ENCODE measurements at regions not wholly inside any gene's neighbourhood (a gene's known extent, or its start where the extent isn't known, plus 50 kb on each side); places are given as distances from the start of the nearest gene placed in this dataset.

DNA sequence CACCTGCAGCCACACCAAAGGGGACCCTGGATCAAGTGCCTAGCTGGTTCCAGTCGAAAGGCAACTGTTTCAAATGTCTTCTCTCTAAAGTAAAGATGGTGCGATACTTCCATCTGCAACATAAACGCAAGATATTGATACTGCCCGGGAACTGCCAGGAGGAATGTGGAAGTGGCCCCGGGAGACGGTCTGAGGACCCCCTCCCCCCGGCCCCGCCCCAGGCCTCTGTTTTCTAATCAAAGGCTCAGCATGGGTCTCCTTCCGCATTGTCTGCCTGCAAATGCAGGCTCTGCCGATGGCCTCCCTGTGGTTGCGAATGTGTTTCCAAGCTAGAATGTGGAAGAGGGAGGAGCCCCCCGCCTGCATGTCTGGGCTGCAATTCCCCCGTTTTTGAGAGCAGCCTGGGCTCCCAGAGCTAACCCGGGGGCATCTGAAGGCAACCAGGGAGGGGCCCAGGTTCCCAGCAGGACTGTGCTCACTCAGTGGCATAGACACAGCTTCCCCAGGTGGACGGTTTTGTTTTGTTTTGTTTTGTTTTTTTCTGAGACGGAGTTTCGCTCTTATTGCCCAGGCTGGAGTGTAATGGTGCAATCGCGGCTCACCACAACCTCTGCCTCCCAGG is 223.9 kb upstream of the PPP2R2D start:
- Histone ChIP-seq H4K20me1 (ENCODE audit: insufficient read depth, low read length) (no peaks in the 10 kb centered on the region), H3K36me3 (replicated peaks; ENCODE audit: insufficient read depth, low read length) (no peaks in the 10 kb centered on the region), H3K4me3 (ENCODE audit: low read length) (no peak overlapping the region), H2AFZ (ENCODE audit: low read length) (no peak overlapping the region), H3K9me2 (replicated peaks; ENCODE audit: insufficient read depth, low read length) (no peaks in the 10 kb centered on the region), H3K9ac (ENCODE audit: low read length) (no peak overlapping the region), H3F3A (ENCODE audit: insufficient read depth, low read length) (no peaks in the 10 kb centered on the region), H3K4me2 (ENCODE audit: low read depth, low read length) (no peak overlapping the region), H3K9me3 (replicated peaks; ENCODE audit: insufficient read depth, low read length) (no peaks in the 10 kb centered on the region), H3K4me1 (ENCODE audit: low read length) (no peaks in the 10 kb centered on the region), H3K27me3 (replicated peaks; ENCODE audit: insufficient read depth, low read length) (no peaks in the 10 kb centered on the region), H3K27ac (ENCODE audit: low read length) (no peak overlapping the region), H3K79me2 (ENCODE audit: low read length) (no peaks in the 10 kb centered on the region)
- no peak for DNase-seq
- TF ChIP-seq EZH2phosphoT487 (IDR thresholded peaks at IDR 0.05; ENCODE audit: low read length), result no peak
- no peak for TF ChIP-seq EZH2 (optimal IDR thresholded peaks at IDR 0.05; ENCODE audit: low read depth, low read length)
- TF ChIP-seq, protein P1, sequence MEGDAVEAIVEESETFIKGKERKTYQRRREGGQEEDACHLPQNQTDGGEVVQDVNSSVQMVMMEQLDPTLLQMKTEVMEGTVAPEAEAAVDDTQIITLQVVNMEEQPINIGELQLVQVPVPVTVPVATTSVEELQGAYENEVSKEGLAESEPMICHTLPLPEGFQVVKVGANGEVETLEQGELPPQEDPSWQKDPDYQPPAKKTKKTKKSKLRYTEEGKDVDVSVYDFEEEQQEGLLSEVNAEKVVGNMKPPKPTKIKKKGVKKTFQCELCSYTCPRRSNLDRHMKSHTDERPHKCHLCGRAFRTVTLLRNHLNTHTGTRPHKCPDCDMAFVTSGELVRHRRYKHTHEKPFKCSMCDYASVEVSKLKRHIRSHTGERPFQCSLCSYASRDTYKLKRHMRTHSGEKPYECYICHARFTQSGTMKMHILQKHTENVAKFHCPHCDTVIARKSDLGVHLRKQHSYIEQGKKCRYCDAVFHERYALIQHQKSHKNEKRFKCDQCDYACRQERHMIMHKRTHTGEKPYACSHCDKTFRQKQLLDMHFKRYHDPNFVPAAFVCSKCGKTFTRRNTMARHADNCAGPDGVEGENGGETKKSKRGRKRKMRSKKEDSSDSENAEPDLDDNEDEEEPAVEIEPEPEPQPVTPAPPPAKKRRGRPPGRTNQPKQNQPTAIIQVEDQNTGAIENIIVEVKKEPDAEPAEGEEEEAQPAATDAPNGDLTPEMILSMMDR (IDR thresholded peaks at IDR 0.05; ENCODE audit: low read length), result no peak

DNA sequence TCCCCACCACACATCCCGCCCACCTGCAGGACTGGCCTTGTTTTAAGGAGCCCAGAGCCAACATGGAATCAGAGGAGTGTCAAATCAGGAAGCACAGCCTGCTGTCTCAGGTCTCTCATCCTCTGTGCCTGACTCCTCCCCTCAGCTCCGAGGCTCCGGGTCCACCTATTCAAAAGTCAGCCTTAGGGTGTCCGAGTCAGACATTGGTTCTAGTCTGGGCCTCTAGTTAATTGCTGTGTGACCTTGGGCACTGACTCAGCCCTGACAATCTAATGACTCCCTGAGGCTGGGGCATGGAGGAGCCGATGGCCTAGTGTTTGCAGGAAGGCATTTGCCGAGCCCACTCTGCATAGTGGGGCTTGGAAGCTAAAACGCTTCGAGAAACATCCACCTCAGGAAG is 223.1 kb upstream of the PPP2R2D start:
- H3K79me2 ChIP-seq (ENCODE audit: low read length), result no peaks in the 10 kb centered on the region
- no peaks in the 10 kb centered on the region for H3K9me2 ChIP-seq (replicated peaks; ENCODE audit: insufficient read depth, low read length)
- H3K9me3 ChIP-seq (replicated peaks; ENCODE audit: insufficient read depth, low read length), result no peaks in the 10 kb centered on the region
- H3K4me1 ChIP-seq (ENCODE audit: low read length), result no peaks in the 10 kb centered on the region
- H3K27ac ChIP-seq (ENCODE audit: low read length), result no peak overlapping the region
- no peak overlapping the region for H2AFZ ChIP-seq (ENCODE audit: low read length)
- no peaks in the 10 kb centered on the region for H3K27me3 ChIP-seq (replicated peaks; ENCODE audit: insufficient read depth, low read length)
- no peak overlapping the region for H3K9ac ChIP-seq (ENCODE audit: low read length)
- DNase-seq, result no peak
- H3K4me3 ChIP-seq (ENCODE audit: low read length), result no peak overlapping the region
- H4K20me1 ChIP-seq (ENCODE audit: insufficient read depth, low read length), result no peaks in the 10 kb centered on the region
- TF ChIP-seq EZH2 (optimal IDR thresholded peaks at IDR 0.05; ENCODE audit: low read depth, low read length) (no peak), EZH2phosphoT487 (IDR thresholded peaks at IDR 0.05; ENCODE audit: low read length) (no peak)
- H3F3A ChIP-seq (ENCODE audit: insufficient read depth, low read length), result no peaks in the 10 kb centered on the region
- H3K36me3 ChIP-seq (replicated peaks; ENCODE audit: insufficient read depth, low read length), result no peaks in the 10 kb centered on the region
- no peak overlapping the region for H3K4me2 ChIP-seq (ENCODE audit: low read depth, low read length)

GRCh38 chr10:131678171-131678570 is 222.6 kb upstream of the PPP2R2D start:
- TF ChIP-seq EZH2phosphoT487 (IDR thresholded peaks at IDR 0.05; ENCODE audit: low read length) (no peak), EZH2 (optimal IDR thresholded peaks at IDR 0.05; ENCODE audit: low read depth, low read length) (no peak)
- TF ChIP-seq, protein P1 (IDR thresholded peaks at IDR 0.05; ENCODE audit: low read length), result no peak
- Histone ChIP-seq H3K4me1 (ENCODE audit: low read length) (no peaks in the 10 kb centered on the region), H3K4me2 (ENCODE audit: low read depth, low read length) (no peak overlapping the region), H3K9me2 (replicated peaks; ENCODE audit: insufficient read depth, low read length) (no peaks in the 10 kb centered on the region), H3K36me3 (replicated peaks; ENCODE audit: insufficient read depth, low read length) (no peaks in the 10 kb centered on the region), H3K27ac (ENCODE audit: low read length) (no peak overlapping the region), H2AFZ (ENCODE audit: low read length) (no peak overlapping the region), H3K4me3 (ENCODE audit: low read length) (no peak overlapping the region), H3K79me2 (ENCODE audit: low read length) (no peaks in the 10 kb centered on the region), H3K9ac (ENCODE audit: low read length) (no peak overlapping the region), H3K9me3 (replicated peaks; ENCODE audit: insufficient read depth, low read length) (no peaks in the 10 kb centered on the region), H3F3A (ENCODE audit: insufficient read depth, low read length) (no peaks in the 10 kb centered on the region), H3K27me3 (replicated peaks; ENCODE audit: insufficient read depth, low read length) (no peaks in the 10 kb centered on the region), H4K20me1 (ENCODE audit: insufficient read depth, low read length) (no peaks in the 10 kb centered on the region)
- DNase-seq, result no peak

DNA sequence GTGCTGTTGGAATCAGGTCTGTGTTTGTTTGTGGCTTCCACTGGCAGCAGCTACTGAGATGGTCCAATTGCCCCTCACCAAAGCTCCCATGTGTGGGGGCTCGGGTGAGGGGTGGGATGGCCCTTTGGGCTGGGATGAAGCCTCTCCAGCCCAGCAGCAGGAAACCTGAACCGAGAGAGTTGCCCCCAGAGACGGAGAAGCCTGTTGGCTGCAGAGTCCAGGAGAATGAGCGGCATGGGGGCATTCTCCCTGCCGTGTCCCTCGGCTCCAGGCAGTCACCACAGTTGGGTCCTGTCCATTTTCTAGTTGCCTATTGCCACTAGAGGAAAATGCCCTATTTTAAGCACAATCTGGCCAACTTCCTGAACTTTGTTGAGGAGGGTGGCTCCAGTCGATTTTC is 222.2 kb upstream of the PPP2R2D start:
- no peak overlapping the region for H3K9ac ChIP-seq (ENCODE audit: low read length)
- no peak overlapping the region for H3K4me3 ChIP-seq (ENCODE audit: low read length)
- no peak overlapping the region for H3K4me2 ChIP-seq (ENCODE audit: low read depth, low read length)
- H2AFZ ChIP-seq (ENCODE audit: low read length), result no peak overlapping the region
- no peaks in the 10 kb centered on the region for H3K79me2 ChIP-seq (ENCODE audit: low read length)
- DNase-seq, result no peak
- H3K36me3 ChIP-seq (replicated peaks; ENCODE audit: insufficient read depth, low read length), result no peaks in the 10 kb centered on the region
- no peaks in the 10 kb centered on the region for H4K20me1 ChIP-seq (ENCODE audit: insufficient read depth, low read length)
- H3K27me3 ChIP-seq (replicated peaks; ENCODE audit: insufficient read depth, low read length), result no peaks in the 10 kb centered on the region
- no peak overlapping the region for H3K27ac ChIP-seq (ENCODE audit: low read length)
- H3K9me3 ChIP-seq (replicated peaks; ENCODE audit: insufficient read depth, low read length), result no peaks in the 10 kb centered on the region
- no peaks in the 10 kb centered on the region for H3K4me1 ChIP-seq (ENCODE audit: low read length)
- TF ChIP-seq EZH2phosphoT487 (IDR thresholded peaks at IDR 0.05; ENCODE audit: low read length), result no peak
- TF ChIP-seq EZH2 (optimal IDR thresholded peaks at IDR 0.05; ENCODE audit: low read depth, low read length), result no peak
- TF ChIP-seq, protein P1 (IDR thresholded peaks at IDR 0.05; ENCODE audit: low read length), result no peak
- no peaks in the 10 kb centered on the region for H3F3A ChIP-seq (ENCODE audit: insufficient read depth, low read length)
- H3K9me2 ChIP-seq (replicated peaks; ENCODE audit: insufficient read depth, low read length), result no peaks in the 10 kb centered on the region

All from MM.1S (cell line).